C4-2B (cell line): ENCODE measurements at regions not wholly inside any gene's neighbourhood (a gene's known extent, or its start where the extent isn't known, plus 50 kb on each side); places are given as distances from the start of the nearest gene placed in this dataset.

ENCODE experiments used
- H3K27ac ChIP-seq: fragments of 450-650 bp; 2 replicates; pipeline ENCODE4 v1.5.1; 2017
- CTCF ChIP-seq: fragments of 450-650 bp; conservative IDR thresholded peaks from 2 replicates; pipeline ENCODE4 v1.5.1; 2017; ENCODE audit warnings: mild to moderate bottlenecking
- ZFX ChIP-seq: fragments of 450-650 bp; IDR thresholded peaks from 2 replicates; pipeline ENCODE4 v1.6.1; 2017

- no peak overlapping the region for H3K27ac ChIP-seq
- TF ChIP-seq CTCF (no peak), ZFX (no peak)
These were observed 118.3 kb upstream of the AADACL2 start for GRCh38 chr3:151615464-151615863.

GRCh38 chr3:151612115-151612514 is 121.6 kb upstream of the AADACL2 start:
- no peak for TF ChIP-seq ZFX
- TF ChIP-seq CTCF = no peak
- no peak overlapping the region for H3K27ac ChIP-seq

- TF ChIP-seq CTCF (no peak), ZFX (no peak)
- no peak overlapping the region for H3K27ac ChIP-seq
These were observed 122.3 kb upstream of the AADACL2 start for GRCh38 chr3:151611419-151611818.

GRCh38 chr3:151609491-151609890 is 124.2 kb upstream of the AADACL2 start:
- no peak for TF ChIP-seq CTCF
- TF ChIP-seq ZFX = no peak
- no peak overlapping the region for H3K27ac ChIP-seq

GRCh38 chr3:151604891-151605290 is 128.8 kb upstream of the AADACL2 start:
- no peak overlapping the region for H3K27ac ChIP-seq

GRCh38 chr3:151600783-151601182 is 132.9 kb upstream of the AADACL2 start:
- TF ChIP-seq ZFX = no peak
- no peak for TF ChIP-seq CTCF
- no peak overlapping the region for H3K27ac ChIP-seq

More at GRCh38 chr3:151604891-151605290, 128.8 kb upstream of the AADACL2 start:
- no peak for TF ChIP-seq CTCF
- no peak for TF ChIP-seq ZFX

- H3K27ac ChIP-seq = no peak overlapping the region
- TF ChIP-seq ZFX (no peak), CTCF (no peak)
These were observed 134.5 kb upstream of the AADACL2 start for GRCh38 chr3:151599103-151599672.
